OCI-LY7 (cell line): ENCODE measurements at regions not wholly inside any gene's neighbourhood (a gene's known extent, or its start where the extent isn't known, plus 50 kb on each side); places are given as distances from the start of the nearest gene placed in this dataset.

Source experiments
- BruUV-seq: library from RNA; stranded (reverse); fragments of 400-500 nt; replicated peaks from 2 replicates; lab custom pipeline; 2021; lab: Mats Ljungman, UMichigan
- CTCF ChIA-PET: fragments of 300-600 bp; sonication (Branson Sonifier 250); formaldehyde crosslinking; loops from one replicate; lab custom pipeline; 2022; ENCODE audit warnings: antibody characterized with exemption; ENCODE audit not compliant: unreplicated experiment; lab: Charles Lee
- POLR2A ChIA-PET: fragments of 300-600 bp; sonication (Branson Sonifier 250); formaldehyde crosslinking; loops from one replicate; lab custom pipeline; 2022; ENCODE audit warnings: antibody characterized with exemption; lab: Charles Lee
- DNase-seq: peaks from one replicate; pipeline ENCODE4 v3.0.0-alpha.2; 2015; ENCODE audit warnings: low spot score
- H2AFZ ChIP-seq: fragments of 200-600 bp; sonication (generic), shearing (Covaris generic); 2 replicates; pipeline ENCODE4 v1.6.1; 2014; ENCODE audit warnings: mild to moderate bottlenecking, antibody characterized with exemption, low read length, moderate library complexity
- H3K27ac ChIP-seq: fragments of 200-600 bp; sonication (generic); 2 replicates; pipeline ENCODE4 v1.5.1; 2014; ENCODE audit warnings: mixed run types, low read depth, mild to moderate bottlenecking, moderate library complexity, low read length, inconsistent platforms; ENCODE audit not compliant: poor library complexity, severe bottlenecking
- H3K36me3 ChIP-seq: fragments of 200-600 bp; sonication (generic); 2 replicates; pipeline ENCODE4 v1.6.1; 2014; ENCODE audit warnings: mild to moderate bottlenecking, antibody characterized with exemption, low read length, moderate library complexity, mixed read lengths; ENCODE audit not compliant: insufficient read depth
- H3K4me1 ChIP-seq: fragments of 200-600 bp; sonication (generic); 2 replicates; pipeline ENCODE4 v1.5.1; 2014; ENCODE audit warnings: mild to moderate bottlenecking, low read length; ENCODE audit not compliant: insufficient read depth, poor library complexity, severe bottlenecking
- H3K4me2 ChIP-seq: fragments of 200-600 bp; sonication (generic); 2 replicates; pipeline ENCODE4 v1.6.1; 2014; ENCODE audit warnings: mild to moderate bottlenecking, low read length
- H3K4me3 ChIP-seq: fragments of 200-600 bp; sonication (generic); 2 replicates; pipeline ENCODE4 v1.5.1; 2014; ENCODE audit warnings: mild to moderate bottlenecking, low read depth, low read length; ENCODE audit not compliant: poor library complexity, severe bottlenecking
- H3K79me2 ChIP-seq: fragments of 200-600 bp; sonication (generic); 2 replicates; pipeline ENCODE4 v1.6.1; 2016; ENCODE audit warnings: low read depth, mild to moderate bottlenecking, low read length, moderate library complexity, mixed read lengths; ENCODE audit not compliant: insufficient read depth
- H3K9me2 ChIP-seq: fragments of 200-600 bp; sonication (generic); 2 replicates; pipeline ENCODE4 v1.6.1; 2016; ENCODE audit warnings: mild to moderate bottlenecking, low read length, mixed read lengths; ENCODE audit not compliant: insufficient read depth
- H3K9me3 ChIP-seq: fragments of 200-600 bp; sonication (generic); 2 replicates; pipeline ENCODE4 v1.6.1; 2014; ENCODE audit warnings: mild to moderate bottlenecking, mixed run types, low read length, mixed read lengths
- H4K20me1 ChIP-seq: fragments of 200-600 bp; sonication (generic); 2 replicates; pipeline ENCODE4 v1.6.1; 2014; ENCODE audit warnings: mild to moderate bottlenecking, antibody characterized with exemption, low read length, moderate library complexity, mixed read lengths; ENCODE audit not compliant: insufficient read depth
- EZH2phosphoT487 ChIP-seq: fragments of 200-600 bp; sonication (generic); IDR thresholded peaks from 2 replicates; pipeline ENCODE4 v1.6.1; 2018; ENCODE audit warnings: low read depth, borderline replicate concordance, mild to moderate bottlenecking, mixed run types, antibody characterized with exemption, low read length, moderate library complexity, mixed read lengths
- intact Hi-C: fragments of 100-400 bp; cut with micrococcal nuclease; formaldehyde crosslinking; loops from one replicate; pipeline ENCODE4 v1.10.0; 2022; ENCODE audit not compliant: unreplicated experiment
- TF ChIP-seq, protein P1 (sequence below): fragments of 200-600 bp; sonication (generic); conservative IDR thresholded peaks from 2 replicates; pipeline ENCODE4 v1.5.1; 2014; ENCODE audit warnings: mild to moderate bottlenecking, antibody characterized with exemption, low read length, moderate library complexity, mixed read lengths

DNA sequence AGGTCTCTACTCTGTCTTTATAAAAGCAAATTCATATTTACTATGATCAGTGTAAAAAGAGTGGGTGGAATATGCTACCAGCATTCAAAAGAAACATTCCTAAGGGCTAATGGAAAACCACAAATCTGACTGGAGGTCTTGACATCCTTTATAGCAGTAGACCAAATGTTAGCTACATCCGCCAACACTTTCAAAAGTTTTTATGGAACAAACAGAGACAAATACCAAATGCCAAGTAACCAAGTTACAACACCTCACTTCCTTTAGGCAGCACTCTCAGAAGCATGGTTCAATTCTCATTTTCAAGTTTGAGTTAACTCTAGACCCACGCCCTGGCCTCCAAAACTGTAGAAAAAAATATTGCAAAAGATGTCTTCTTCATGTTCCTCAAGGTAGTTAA, 78.3 kb upstream of the SETBP1 start:
- intact Hi-C loops, result no loop called here
- Histone ChIP-seq H4K20me1 (no peaks in the 10 kb centered on the region), H3K4me1 (no peaks in the 10 kb centered on the region), H3K4me2 (no peak overlapping the region), H3K9me2 (no peaks in the 10 kb centered on the region), H3K4me3 (no peak overlapping the region), H3K36me3 (no peaks in the 10 kb centered on the region), H3K9me3 (no peaks in the 10 kb centered on the region), H2AFZ (no peak overlapping the region), H3K79me2 (no peaks in the 10 kb centered on the region), H3K27ac (no peak overlapping the region)
- ChIA-PET POLR2A (no interaction called here), CTCF (no interaction called here)
- no peak for DNase-seq
- no TSS peak for BruUV-seq
- TF ChIP-seq, protein P1, sequence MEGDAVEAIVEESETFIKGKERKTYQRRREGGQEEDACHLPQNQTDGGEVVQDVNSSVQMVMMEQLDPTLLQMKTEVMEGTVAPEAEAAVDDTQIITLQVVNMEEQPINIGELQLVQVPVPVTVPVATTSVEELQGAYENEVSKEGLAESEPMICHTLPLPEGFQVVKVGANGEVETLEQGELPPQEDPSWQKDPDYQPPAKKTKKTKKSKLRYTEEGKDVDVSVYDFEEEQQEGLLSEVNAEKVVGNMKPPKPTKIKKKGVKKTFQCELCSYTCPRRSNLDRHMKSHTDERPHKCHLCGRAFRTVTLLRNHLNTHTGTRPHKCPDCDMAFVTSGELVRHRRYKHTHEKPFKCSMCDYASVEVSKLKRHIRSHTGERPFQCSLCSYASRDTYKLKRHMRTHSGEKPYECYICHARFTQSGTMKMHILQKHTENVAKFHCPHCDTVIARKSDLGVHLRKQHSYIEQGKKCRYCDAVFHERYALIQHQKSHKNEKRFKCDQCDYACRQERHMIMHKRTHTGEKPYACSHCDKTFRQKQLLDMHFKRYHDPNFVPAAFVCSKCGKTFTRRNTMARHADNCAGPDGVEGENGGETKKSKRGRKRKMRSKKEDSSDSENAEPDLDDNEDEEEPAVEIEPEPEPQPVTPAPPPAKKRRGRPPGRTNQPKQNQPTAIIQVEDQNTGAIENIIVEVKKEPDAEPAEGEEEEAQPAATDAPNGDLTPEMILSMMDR, result no peak
- no peak for TF ChIP-seq EZH2phosphoT487

DNA sequence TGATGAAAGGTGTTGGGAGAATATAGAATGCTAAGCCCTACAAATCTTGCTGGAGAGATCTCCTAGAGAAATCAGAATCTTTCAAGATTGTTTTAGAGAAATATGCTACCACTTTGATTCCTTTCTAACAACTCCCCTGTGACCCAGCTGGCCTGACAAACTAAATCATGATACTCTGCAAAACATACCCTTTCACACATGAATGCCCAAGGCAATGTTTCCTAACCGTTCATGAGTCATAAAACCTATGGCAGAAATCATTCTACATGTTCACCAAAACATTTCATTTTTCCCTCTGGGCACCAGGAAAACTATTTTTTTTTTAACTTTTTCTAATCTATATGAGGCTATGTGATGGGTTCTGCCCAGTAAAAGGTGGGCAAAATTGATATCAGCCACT, 77.8 kb upstream of the SETBP1 start:
- Histone ChIP-seq H4K20me1 (no peaks in the 10 kb centered on the region), H3K27ac (no peak overlapping the region), H3K4me3 (no peak overlapping the region), H3K36me3 (no peaks in the 10 kb centered on the region), H3K9me2 (no peaks in the 10 kb centered on the region), H3K4me2 (no peak overlapping the region), H3K4me1 (no peaks in the 10 kb centered on the region), H3K79me2 (no peaks in the 10 kb centered on the region), H2AFZ (no peak overlapping the region), H3K9me3 (no peaks in the 10 kb centered on the region)
- intact Hi-C loops, result no loop called here
- DNase-seq, result no peak
- ChIA-PET POLR2A (no interaction called here), CTCF (no interaction called here)
- no TSS peak for BruUV-seq
- TF ChIP-seq, protein P1, result no peak
- TF ChIP-seq EZH2phosphoT487, result no peak

GRCh38 chr18:44609181-44609941, 71.3 kb upstream of the SETBP1 start:
- no peak overlapping the region for H3K4me2 ChIP-seq
- intact Hi-C loops, result no loop called here
- ChIA-PET POLR2A (interaction anchor here (0.8 kb wide), 1 partner anchor 12 kb away, joined by 3 read pairs; no protein-coding TSS in a partner anchor), CTCF (no interaction called here)
- no TSS peak for BruUV-seq
- no peaks in the 10 kb centered on the region for H3K36me3 ChIP-seq
- H3K4me1 ChIP-seq, result no peaks in the 10 kb centered on the region
- no peaks in the 10 kb centered on the region for H3K79me2 ChIP-seq
- H3K9me2 ChIP-seq, result no peaks in the 10 kb centered on the region
- no peak overlapping the region for H3K4me3 ChIP-seq
- no peaks in the 10 kb centered on the region for H3K9me3 ChIP-seq
- no peak overlapping the region for H2AFZ ChIP-seq
- H4K20me1 ChIP-seq, result no peaks in the 10 kb centered on the region
- DNase-seq, result no peak
- no peak overlapping the region for H3K27ac ChIP-seq
- TF ChIP-seq EZH2phosphoT487, result no peak
- TF ChIP-seq, protein P1, result no peak
